IMR-90 (cell line): ENCODE measurements at regions not wholly inside any gene's neighbourhood (a gene's known extent, or its start where the extent isn't known, plus 50 kb on each side); places are given as distances from the start of the nearest gene placed in this dataset.

Experiments
- ATAC-seq: fragments of 200-7000 bp; cut with Tn5 transposase; 2 replicates; pipeline ENCODE4 v1.9.1; 2020; ENCODE audit warnings: low read depth, mild to moderate bottlenecking, moderate library complexity
- BruUV-seq: library from RNA; stranded (reverse); fragments of 400-500 nt; replicated peaks from 2 replicates; lab custom pipeline; 2021; lab: Mats Ljungman, UMichigan
- CTCF ChIA-PET: fragments of 300-600 bp; formaldehyde crosslinking; extraction: SDS; loops from one replicate; lab custom pipeline; 2021; ENCODE audit warnings: antibody characterized with exemption; lab: Yijun Ruan, JAX
- POLR2A ChIA-PET: fragments of 300-600 bp; sonication (Branson Sonifier 250); formaldehyde crosslinking; loops from one replicate; lab custom pipeline; 2022; ENCODE audit warnings: antibody characterized with exemption; ENCODE audit not compliant: unreplicated experiment; lab: Charles Lee
- DNase-seq: peaks from one replicate; pipeline ENCODE4 v3.0.0; 2013
- H2AFZ ChIP-seq: replicated peaks from 2 replicates; pipeline ENCODE3; 2013; ENCODE audit warnings: low read length, mild to moderate bottlenecking; ENCODE audit not compliant: poor library complexity
- H2AK5ac ChIP-seq: 2 replicates; pipeline ENCODE4 v1.6.1; 2013; ENCODE audit warnings: low read depth, low read length, inconsistent platforms
- H2AK9ac ChIP-seq: replicated peaks from 2 replicates; pipeline ENCODE3; 2013; ENCODE audit warnings: mild to moderate bottlenecking, low read depth, low read length, moderate library complexity; ENCODE audit not compliant: poor library complexity
- H2BK120ac ChIP-seq: 2 replicates; pipeline ENCODE4 v1.6.1; 2013; ENCODE audit warnings: low read depth, low read length, inconsistent platforms
- H2BK15ac ChIP-seq: 3 replicates; pipeline ENCODE4 v1.6.1; 2013; ENCODE audit warnings: low read depth, low read length, inconsistent platforms
- H2BK20ac ChIP-seq: 2 replicates; pipeline ENCODE4 v1.6.1; 2013; ENCODE audit warnings: low read depth, mild to moderate bottlenecking, inconsistent platforms, low read length, moderate library complexity
- H2BK5ac ChIP-seq: 2 replicates; pipeline ENCODE4 v1.6.1; 2013; ENCODE audit warnings: mild to moderate bottlenecking, low read depth, low read length, inconsistent platforms; ENCODE audit not compliant: poor library complexity, severe bottlenecking
- H3K14ac ChIP-seq: replicated peaks from 2 replicates; pipeline ENCODE4 v1.6.1; 2013; ENCODE audit warnings: low read depth, low read length, inconsistent platforms
- H3K18ac ChIP-seq: 2 replicates; pipeline ENCODE4 v1.6.1; 2013; ENCODE audit warnings: low read depth, low read length, control low read depth
- H3K23ac ChIP-seq: 2 replicates; pipeline ENCODE4 v1.6.1; 2013; ENCODE audit warnings: low read depth, low read length, inconsistent platforms
- H3K27ac ChIP-seq: 2 replicates; pipeline ENCODE4 v1.5.1; 2013; ENCODE audit warnings: mild to moderate bottlenecking, control low read depth, low read length; ENCODE audit not compliant: insufficient read depth
- H3K27me3 ChIP-seq: 2 replicates; pipeline ENCODE4 v1.6.1; 2013; ENCODE audit warnings: low read length; ENCODE audit not compliant: control insufficient read depth, insufficient read depth
- H3K36me3 ChIP-seq: 2 replicates; pipeline ENCODE4 v1.6.1; 2013; ENCODE audit warnings: low read length, mixed read lengths; ENCODE audit not compliant: control insufficient read depth, insufficient read depth
- H3K4ac ChIP-seq: 2 replicates; pipeline ENCODE4 v1.6.1; 2013; ENCODE audit warnings: low read depth, low read length, inconsistent platforms
- H3K4me1 ChIP-seq: 2 replicates; pipeline ENCODE4 v1.6.1; 2013; ENCODE audit warnings: low read length, mixed read lengths; ENCODE audit not compliant: control insufficient read depth, insufficient read depth
- H3K4me2 ChIP-seq: 2 replicates; pipeline ENCODE4 v1.6.1; 2013; ENCODE audit warnings: low read depth, mild to moderate bottlenecking, control low read depth, low read length, moderate library complexity
- H3K4me3 ChIP-seq: 2 replicates; pipeline ENCODE4 v1.5.1; 2013; ENCODE audit warnings: low read depth, mild to moderate bottlenecking, control low read depth, low read length, moderate library complexity; ENCODE audit not compliant: insufficient read depth
- H3K56ac ChIP-seq: 2 replicates; pipeline ENCODE4 v1.6.1; 2013; ENCODE audit warnings: low read length, inconsistent platforms; ENCODE audit not compliant: insufficient read depth; ENCODE audit errors: extremely low read depth
- H3K79me1 ChIP-seq, 2 experiments: 2 replicates each; pipeline ENCODE4 v1.6.1; 2013; ENCODE audit warnings: low read length in 2 of 2, inconsistent platforms in 1 of 2, low read depth in 1 of 2
- H3K9ac ChIP-seq: 2 replicates; pipeline ENCODE4 v1.6.1; 2013; ENCODE audit warnings: low read depth, low read length, control low read depth
- H3K9me1 ChIP-seq: 2 replicates; pipeline ENCODE4 v1.6.1; 2013; ENCODE audit warnings: low read length, inconsistent platforms; ENCODE audit not compliant: insufficient read depth
- H3K9me3 ChIP-seq: 2 replicates; pipeline ENCODE4 v1.6.1; 2013; ENCODE audit warnings: low read length; ENCODE audit not compliant: control insufficient read depth, insufficient read depth
- H4K20me1 ChIP-seq: 2 replicates; pipeline ENCODE4 v1.6.1; 2013; ENCODE audit warnings: low read length, inconsistent platforms; ENCODE audit not compliant: insufficient read depth
- H4K5ac ChIP-seq: 2 replicates; pipeline ENCODE4 v1.6.1; 2013; ENCODE audit warnings: mild to moderate bottlenecking, low read depth, low read length, control low read depth
- H4K8ac ChIP-seq, 2 experiments: 2 replicates each; pipeline ENCODE4 v1.6.1; 2013; ENCODE audit warnings: low read depth in 2 of 2, low read length in 2 of 2, control low read depth in 1 of 2, inconsistent platforms in 1 of 2
- H4K91ac ChIP-seq: 2 replicates; pipeline ENCODE4 v1.6.1; 2013; ENCODE audit warnings: low read depth, low read length, inconsistent platforms; ENCODE audit not compliant: insufficient read depth
- CEBPB ChIP-seq: IDR thresholded peaks from 2 replicates; pipeline ENCODE4 v1.6.1; 2012; ENCODE audit warnings: low read depth, low read length, improper control_type of control experiment
- FOS ChIP-seq: fragments of 150-350 bp; IDR thresholded peaks from 2 replicates; pipeline ENCODE4 v1.6.1; 2016; ENCODE audit warnings: low read depth, low read length
- POLR2A ChIP-seq: IDR thresholded peaks from 2 replicates; pipeline ENCODE4 v1.6.1; 2012; ENCODE audit warnings: mild to moderate bottlenecking, low read depth, low read length
- RAD21 ChIP-seq: IDR thresholded peaks from 2 replicates; pipeline ENCODE4 v1.6.1; 2012; ENCODE audit warnings: low read length, improper control_type of control experiment
- RFX5 ChIP-seq: IDR thresholded peaks from 2 replicates; pipeline ENCODE4 v1.8.0; 2012; ENCODE audit warnings: low read depth, mild to moderate bottlenecking, low read length, moderate library complexity
- WGBS, 2 experiments: methylation state at CpG; one replicate each; pipeline versions ENCODE4 v1.1.5 to v1.1.7; 2013; ENCODE audit warnings: missing lambda C conversion rate in 2 of 2; ENCODE audit not compliant: insufficient read length in 1 of 2; ENCODE audit errors: extremely low coverage in 2 of 2; 5-methylcytosine and 5-hydroxymethylcytosine counted together
- dilution Hi-C: fragments of 300-500 bp; cut with HindIII; formaldehyde crosslinking; loops from one replicate; pipeline ENCODE4 v1.14.3; 2018; ENCODE audit warnings: low sequenced_read_pairs; ENCODE audit not compliant: unreplicated experiment
- in situ Hi-C: fragments of 300-500 bp; cut with MboI; formaldehyde crosslinking; loops from 3 replicates; pipeline ENCODE4 v1.14.3; 2019; ENCODE audit warnings: low sequenced_read_pairs, inconsistent platforms, mixed read lengths
- intact Hi-C: fragments of 100-400 bp; cut with micrococcal nuclease; formaldehyde crosslinking; loops from 2 replicates; pipeline ENCODE4 v1.10.0; 2022

DNA sequence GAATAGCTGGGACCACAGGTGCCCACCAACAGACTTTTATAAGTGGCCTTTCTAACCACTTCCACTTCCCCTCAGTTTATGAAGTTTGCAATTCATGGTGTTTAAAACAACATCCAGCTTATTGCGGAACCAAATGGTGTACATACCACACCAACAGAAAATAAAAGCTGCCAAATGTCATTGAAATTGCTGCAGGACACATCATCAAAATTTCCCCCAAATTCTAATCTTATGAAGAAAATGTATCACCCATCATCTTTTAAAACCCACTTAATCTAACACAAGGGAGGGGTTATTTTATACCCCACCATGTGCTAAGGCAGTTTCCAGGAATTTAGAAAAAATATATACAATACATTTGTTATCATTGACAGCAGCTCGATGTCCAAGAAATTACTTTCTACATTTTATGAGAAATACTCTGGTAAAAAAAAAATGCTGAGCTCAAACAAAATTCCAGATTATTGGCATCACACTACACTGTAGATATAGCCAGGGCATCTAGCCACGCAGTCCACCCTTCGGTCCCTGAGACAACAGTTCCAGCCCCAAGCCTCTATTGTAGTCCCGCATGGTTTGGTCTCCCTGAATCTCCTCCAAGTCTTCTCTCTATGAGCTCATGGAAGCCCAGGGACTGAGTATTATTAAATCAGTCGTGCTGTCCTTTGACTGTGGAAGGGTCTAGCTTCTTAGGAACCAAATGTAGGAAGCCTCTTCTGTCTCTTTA lies 372.8 kb upstream of the SLC30A5 start:
- in situ Hi-C loops, result no loop called here
- Histone ChIP-seq H3K14ac (no peak overlapping the region), H2BK5ac (no peak overlapping the region), H3K9ac (no peak overlapping the region), H4K91ac (no peak overlapping the region), H2BK20ac (no peak overlapping the region), H4K5ac (no peak overlapping the region), H3K4ac (no peak overlapping the region), H2AK9ac (no peak overlapping the region), H2BK120ac (no peak overlapping the region), H2BK15ac (no peak overlapping the region), H3K4me3 (no peak overlapping the region), H3K9me3 (no peaks in the 10 kb centered on the region), H3K56ac (no peak overlapping the region), H4K20me1 (no peaks in the 10 kb centered on the region), H3K79me1 (no peaks in the 10 kb centered on the region), H2AFZ (no peak overlapping the region), H3K4me1 (no peaks in the 10 kb centered on the region), H2AK5ac (no peak overlapping the region), H3K23ac (no peak overlapping the region), H3K27me3 (no peaks in the 10 kb centered on the region), H3K27ac (no peak overlapping the region), H3K9me1 (no peaks in the 10 kb centered on the region), H3K18ac (no peak overlapping the region), H3K36me3 (no peaks in the 10 kb centered on the region), H3K4me2 (no peak overlapping the region), H4K8ac (no peak overlapping the region)
- TF ChIP-seq POLR2A (no peak), CEBPB (no peak), FOS (no peak), RAD21 (no peak), RFX5 (no peak)
- DNase-seq, result no peak
- ATAC-seq, result no peak
- ChIA-PET POLR2A (interaction anchor here (0.6 kb wide), 1 partner anchor 174 kb away, joined by 4 read pairs; no protein-coding TSS in a partner anchor), CTCF (no interaction called here)
- BruUV-seq, result no TSS peak
- dilution Hi-C loops, result no loop called here
- WGBS, 2 experiments, result no CpG with 5 or more reads among the region's 6 CpGs
- intact Hi-C loops, result no loop called here
